Kidney epithelial cell (primary cell): ENCODE measurements at regions not wholly inside any gene's neighbourhood (a gene's known extent, or its start where the extent isn't known, plus 50 kb on each side); places are given as distances from the start of the nearest gene placed in this dataset.

Experiments
- DNase-seq: peaks from one replicate; pipeline ENCODE4 v3.0.0-alpha.2; 2010; ENCODE audit warnings: low read depth
- H3K27me3 ChIP-seq: 2 replicates; pipeline ENCODE4 v1.6.0; 2011; ENCODE audit warnings: low read length; ENCODE audit not compliant: control insufficient read depth, insufficient read depth
- H3K36me3 ChIP-seq: 2 replicates; pipeline ENCODE4 v1.5.1; 2011; ENCODE audit warnings: low read length; ENCODE audit not compliant: control insufficient read depth, insufficient read depth
- H3K4me3 ChIP-seq: 2 replicates; pipeline ENCODE4 v1.5.1; 2011; ENCODE audit warnings: low read depth, mild to moderate bottlenecking, control low read depth, low read length
- CTCF ChIP-seq: IDR thresholded peaks from 2 replicates; pipeline ENCODE4 v1.5.1; 2011; ENCODE audit warnings: mild to moderate bottlenecking, moderate library complexity, low read length, control low read depth, inconsistent platforms; ENCODE audit not compliant: insufficient read depth, poor library complexity, severe bottlenecking

- no peak for TF ChIP-seq CTCF
- DNase-seq, result no peak
- H3K4me3 ChIP-seq, result no peak overlapping the region
- peaks cover 5% of the 10 kb centered on the region for H3K27me3 ChIP-seq
- H3K36me3 ChIP-seq, result no peaks in the 10 kb centered on the region
Measured at GRCh38 chr17:45676695-45677094, 107.4 kb upstream of the CRHR1 start.

DNA sequence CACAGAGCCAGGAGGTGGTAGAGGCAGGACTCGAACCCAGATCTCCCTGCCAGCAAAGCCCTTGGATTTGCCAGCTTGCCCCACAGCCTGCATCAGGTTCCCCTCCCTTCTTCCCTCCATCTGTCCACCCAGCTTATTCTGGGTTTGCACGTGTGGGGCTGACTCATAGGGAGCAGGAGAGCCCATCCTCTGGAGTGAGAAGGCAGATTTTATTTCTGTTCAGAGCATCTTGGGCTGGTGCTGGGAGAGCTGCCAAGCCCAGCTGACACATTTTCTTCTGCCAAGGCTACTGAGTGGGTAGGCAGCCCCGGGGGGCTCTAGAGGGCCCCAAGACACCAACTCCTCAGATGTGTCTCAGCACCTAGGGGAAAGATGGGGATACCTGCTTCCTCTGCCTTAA, 106.3 kb upstream of the CRHR1 start:
- no peak for TF ChIP-seq CTCF
- Histone ChIP-seq H3K4me3 (no peak overlapping the region), H3K27me3 (peaks cover 5% of the 10 kb centered on the region), H3K36me3 (no peaks in the 10 kb centered on the region)
- no peak for DNase-seq

DNA sequence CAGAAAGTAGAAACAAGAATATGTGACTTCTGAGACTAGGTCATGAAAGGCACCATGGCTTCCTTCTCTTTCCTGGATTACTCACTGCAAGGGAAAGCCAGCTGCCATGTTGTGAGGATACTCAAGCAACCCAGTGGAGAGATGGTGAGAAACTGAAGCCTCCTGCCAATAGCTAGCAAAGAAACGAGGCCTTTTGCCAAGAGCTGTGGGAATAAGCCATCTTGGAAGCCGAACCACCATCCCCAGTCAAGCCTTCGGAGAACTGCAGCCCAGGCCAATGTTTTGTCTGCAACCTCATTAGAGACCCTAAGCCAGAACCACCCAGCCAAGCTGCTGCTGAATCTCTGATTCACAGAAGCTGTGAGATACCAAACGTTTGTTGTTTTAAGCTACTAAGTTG, 104.7 kb upstream of the CRHR1 start:
- DNase-seq, result no peak
- Histone ChIP-seq H3K27me3 (peaks cover 5% of the 10 kb centered on the region), H3K4me3 (no peak overlapping the region), H3K36me3 (no peaks in the 10 kb centered on the region)
- no peak for TF ChIP-seq CTCF

- Histone ChIP-seq H3K4me3 (no peak overlapping the region), H3K36me3 (no peaks in the 10 kb centered on the region), H3K27me3 (peaks cover 5% of the 10 kb centered on the region)
- no peak for DNase-seq
- no peak for TF ChIP-seq CTCF
Measured at GRCh38 chr17:45680360-45680759, 103.8 kb upstream of the CRHR1 start.

DNA sequence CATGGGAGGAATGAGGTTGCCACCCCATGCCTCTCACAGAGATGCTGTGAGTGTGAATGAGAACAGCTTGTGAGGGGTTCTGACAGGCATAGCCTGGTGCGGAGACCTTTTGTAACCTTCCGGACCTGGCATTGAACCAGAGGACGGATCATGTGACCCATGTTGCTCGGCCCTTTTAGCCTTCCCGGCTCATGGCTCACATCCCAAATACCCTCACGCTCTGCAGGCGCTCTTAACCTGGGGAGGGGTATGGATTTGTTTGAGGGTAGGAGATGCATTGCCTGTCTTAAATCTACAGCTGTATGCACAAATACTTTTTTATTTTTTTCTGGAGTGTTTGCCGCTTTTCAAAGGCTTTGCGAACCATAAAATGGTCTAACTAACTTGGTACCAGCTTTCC, 102.4 kb upstream of the CRHR1 start:
- no peak for TF ChIP-seq CTCF
- no peak for DNase-seq
- Histone ChIP-seq H3K36me3 (no peaks in the 10 kb centered on the region), H3K4me3 (no peak overlapping the region), H3K27me3 (peaks cover 5% of the 10 kb centered on the region)

- Histone ChIP-seq H3K4me3 (no peak overlapping the region), H3K36me3 (no peaks in the 10 kb centered on the region), H3K27me3 (peaks cover 4% of the 10 kb centered on the region)
- TF ChIP-seq CTCF, result no peak
- no peak for DNase-seq
Measured at GRCh38 chr17:45686250-45686649, 97.9 kb upstream of the CRHR1 start.
